Stomach (tissue), 8 donors: ENCODE measurements at regions not wholly inside any gene's neighbourhood (a gene's known extent, or its start where the extent isn't known, plus 50 kb on each side); places are given as distances from the start of the nearest gene placed in this dataset.

ENCODE experiments used
- DNase-seq, 2 donors: peaks; one replicate each; pipeline versions ENCODE4 v3.0.0 to v3.0.0-alpha.2; 2013 to 2019
- H3K27ac ChIP-seq, 5 donors: fragments of 200-600 bp in 4 of 5; sonication (generic) in 4 of 5; one replicate each; pipeline ENCODE4 v1.5.1; 2013 to 2019; ENCODE audit warnings: mild to moderate bottlenecking in 1 of 5, moderate library complexity in 1 of 5
- H3K27me3 ChIP-seq, 3 donors: fragments of 200-600 bp; sonication (generic); one replicate each; pipeline ENCODE4 v1.5.1; 2017 to 2019; ENCODE audit warnings: mixed run types in 1 of 3
- H3K36me3 ChIP-seq, 4 donors: fragments of 200-600 bp; sonication (generic); 1 replicate in 3 of 4; 2 replicates in 1 of 4; pipeline ENCODE4 v1.5.1; 2016 to 2019
- H3K4me1 ChIP-seq, 4 donors: fragments of 200-600 bp; sonication (generic); one replicate each; pipeline ENCODE4 v1.5.1; 2016 to 2019
- H3K4me3 ChIP-seq, 4 donors: fragments of 200-600 bp; sonication (generic) in 3 of 4; one replicate each; pipeline ENCODE4 v1.5.1; 2016 to 2019; ENCODE audit warnings: mild to moderate bottlenecking in 1 of 4
- H3K9me3 ChIP-seq, 4 donors: fragments of 200-600 bp; sonication (generic); one replicate each; pipeline ENCODE4 v1.5.1; 2016 to 2019
- CTCF ChIP-seq, 7 experiments: fragments of 450-650 bp in 4 of 7; fragments of 200-600 bp in 3 of 7; sonication (generic) in 3 of 7; IDR thresholded peaks; one replicate each; pipeline ENCODE4 v1.5.1; 2016 to 2019; ENCODE audit warnings: antibody characterized with exemption in 7 of 7, control low read depth in 2 of 7, mild to moderate bottlenecking in 1 of 7
- EP300 ChIP-seq: sonication (generic); formaldehyde crosslinking; IDR thresholded peaks from one replicate; pipeline ENCODE4 v1.6.1; 2017; ENCODE audit warnings: antibody characterized with exemption
- POLR2A ChIP-seq, 4 donors: fragments of 450-650 bp; IDR thresholded peaks; one replicate each; pipeline ENCODE4 v1.6.1; 2016; ENCODE audit warnings: antibody characterized with exemption in 4 of 4, control low read depth in 2 of 4, mild to moderate bottlenecking in 1 of 4, moderate library complexity in 1 of 4
- POLR2AphosphoS5 ChIP-seq, 3 donors: sonication (generic); formaldehyde crosslinking; IDR thresholded peaks; one replicate each; pipeline ENCODE4 v1.6.1; 2016; ENCODE audit warnings: antibody characterized with exemption in 3 of 3
- WGBS, 5 donors: extraction: QIAGEN DNeasy Blood & Tissue Kit in 3 of 5; methylation state at CpG; one replicate each; pipeline versions ENCODE4 v1.1.5 to v1.1.7; 2013 to 2018; 5-methylcytosine and 5-hydroxymethylcytosine counted together
- intact Hi-C: fragments of 100-400 bp; cut with DNase I; formaldehyde crosslinking; loops from one replicate; pipeline ENCODE4 v1.15.1; 2023; ENCODE audit warnings: low total_unique reads
- donor health status: healthy with polysubstance abuse.
- donor health status: Bipolar disorder and iron deficiency.
- donor health status: healthy.

GRCh38 chr12:45122768-45123380 lies 72.0 kb upstream of the DBX2 start:
- H3K4me1 ChIP-seq, result no peaks in the 10 kb centered on the region
- H3K36me3 ChIP-seq, result no peaks in the 10 kb centered on the region
- intact Hi-C loops, result no loop called here
- H3K27ac ChIP-seq, result no peak overlapping the region
- whole genome bisulfite sequencing, 5 donors, result 56 to 64% (median 61%) methylated on average over 6 of the region's 6 CpGs
- no peak overlapping the region for H3K4me3 ChIP-seq
- H3K27me3 ChIP-seq, result no peaks in the 10 kb centered on the region
- peak in 1 of 2 donors; percentile 57 for DNase-seq
- TF ChIP-seq POLR2A (IDR thresholded peaks at IDR 0.05), result no peak
- TF ChIP-seq EP300, result no peak
- no peak for TF ChIP-seq CTCF (IDR thresholded peaks at IDR 0.05)
- TF ChIP-seq POLR2AphosphoS5 (IDR thresholded peaks at IDR 0.05), result no peak
- H3K9me3 ChIP-seq, result no peaks in the 10 kb centered on the region

- H3K9me3 ChIP-seq, result no peaks in the 10 kb centered on the region
- no peaks in the 10 kb centered on the region for H3K36me3 ChIP-seq
- no peaks in the 10 kb centered on the region for H3K27me3 ChIP-seq
- H3K27ac ChIP-seq, result no peak overlapping the region
- DNase-seq, result no peak
- no peak overlapping the region for H3K4me3 ChIP-seq
- WGBS, 5 donors, result 70 to 80% (median 79%) methylated on average over 3 of the region's 3 CpGs
- TF ChIP-seq CTCF (IDR thresholded peaks at IDR 0.05) (no peak), POLR2A (IDR thresholded peaks at IDR 0.05) (no peak), EP300 (no peak), POLR2AphosphoS5 (IDR thresholded peaks at IDR 0.05) (no peak)
- intact Hi-C loops, result no loop called here
- no peaks in the 10 kb centered on the region for H3K4me1 ChIP-seq
These were observed 73.7 kb upstream of the DBX2 start for GRCh38 chr12:45124485-45125155.

DNA sequence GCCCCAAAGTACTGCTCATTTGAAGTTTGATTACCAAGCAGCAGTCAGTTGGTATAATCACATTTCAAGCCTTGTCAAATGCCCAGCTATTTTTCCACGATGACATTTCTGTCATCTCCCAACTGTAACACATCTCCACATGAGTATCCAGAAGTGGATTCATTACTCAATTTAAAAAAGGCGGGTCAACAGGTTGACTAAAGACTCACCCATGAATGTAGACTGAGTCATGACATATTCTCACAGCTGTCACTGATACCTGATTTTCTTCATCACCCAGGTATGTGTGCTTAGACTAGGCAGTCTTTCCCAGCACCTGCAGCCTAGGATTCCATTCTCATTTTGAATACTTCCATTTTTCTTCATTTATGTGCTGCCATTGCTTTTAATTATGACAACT lies 75.1 kb upstream of the DBX2 start:
- intact Hi-C loops, result no loop called here
- Histone ChIP-seq H3K4me1 (no peaks in the 10 kb centered on the region), H3K27me3 (no peaks in the 10 kb centered on the region), H3K9me3 (no peaks in the 10 kb centered on the region), H3K4me3 (no peak overlapping the region), H3K27ac (no peak overlapping the region), H3K36me3 (no peaks in the 10 kb centered on the region)
- no peak for DNase-seq
- TF ChIP-seq CTCF (IDR thresholded peaks at IDR 0.05) (no peak), POLR2AphosphoS5 (IDR thresholded peaks at IDR 0.05) (no peak), POLR2A (IDR thresholded peaks at IDR 0.05) (no peak), EP300 (no peak)
- WGBS, 5 donors, result 80 to 92% (median 83%) methylated on average over 2 of the region's 2 CpGs

GRCh38 chr12:45128637-45129036 lies 77.7 kb upstream of the DBX2 start:
- intact Hi-C loops, result no loop called here
- no peak overlapping the region for H3K4me3 ChIP-seq
- no peaks in the 10 kb centered on the region for H3K27me3 ChIP-seq
- no peak for DNase-seq
- no peaks in the 10 kb centered on the region for H3K4me1 ChIP-seq
- no peak for TF ChIP-seq EP300
- no peak for TF ChIP-seq POLR2AphosphoS5 (IDR thresholded peaks at IDR 0.05)
- TF ChIP-seq POLR2A (IDR thresholded peaks at IDR 0.05), result no peak
- TF ChIP-seq CTCF (IDR thresholded peaks at IDR 0.05), result no peak
- no peaks in the 10 kb centered on the region for H3K36me3 ChIP-seq
- WGBS, 5 donors, result 28 to 70% (median 56%) methylated on average over 1 of the region's 1 CpG
- H3K9me3 ChIP-seq, result no peaks in the 10 kb centered on the region
- no peak overlapping the region for H3K27ac ChIP-seq
